HCT116 (cell line): ENCODE measurements at regions not wholly inside any gene's neighbourhood (a gene's known extent, or its start where the extent isn't known, plus 50 kb on each side); places are given as distances from the start of the nearest gene placed in this dataset.

Source experiments
- ATAC-seq: fragments of 200-7000 bp; cut with Tn5 transposase; 2 replicates; pipeline ENCODE4 v1.9.1; 2020; ENCODE audit warnings: mild to moderate bottlenecking, moderate library complexity
- BruUV-seq: library from RNA; stranded (reverse); fragments of 400-500 nt; replicated peaks from 2 replicates; lab custom pipeline; 2021; lab: Mats Ljungman, UMichigan
- CTCF ChIA-PET: fragments of 300-600 bp; sonication (Branson Sonifier 250); formaldehyde crosslinking; loops from one replicate; lab custom pipeline; 2021; ENCODE audit warnings: antibody characterized with exemption; lab: Charles Lee
- POLR2A ChIA-PET: fragments of 300-600, 350-600 bp; sonication (Branson Sonifier 250); formaldehyde crosslinking; loops from one replicate; lab custom pipeline; 2021; ENCODE audit warnings: antibody characterized with exemption; lab: Charles Lee
- RAD21 ChIA-PET, 2 experiments: fragments of 300-600 bp; sonication (Branson Sonifier 250); formaldehyde crosslinking; loops; one replicate each; lab custom pipeline; 2023; ENCODE audit warnings: low total read pairs in 2 of 2; ENCODE audit not compliant: uncharacterized antibody in 2 of 2, unreplicated experiment in 2 of 2, low non-redundant PET in 1 of 2; lab: Charles Lee
- DNase-seq: peaks from one replicate; pipeline ENCODE4 v3.0.0-alpha.2; 2010; ENCODE audit warnings: low read depth, low spot score
- H2AFZ ChIP-seq: fragments of 200-600 bp; shearing (Covaris generic), sonication (generic); 2 replicates; pipeline ENCODE4 v1.6.1; 2017; ENCODE audit warnings: low read depth, mixed run types, mixed read lengths, antibody characterized with exemption, low read length; ENCODE audit not compliant: poor library complexity, severe bottlenecking
- H3K27ac ChIP-seq: 2 replicates; pipeline ENCODE4 v1.5.1; 2012; ENCODE audit warnings: low read depth, low read length
- H3K27me3 ChIP-seq: fragments of 200-600 bp; sonication (generic); 2 replicates; pipeline ENCODE4 v1.6.1; 2016; ENCODE audit warnings: mixed run types, low read length, mixed read lengths; ENCODE audit not compliant: insufficient read depth
- H3K36me3 ChIP-seq, 2 experiments: fragments of 200-500 bp in 1 of 2; fragments of 200-600 bp in 1 of 2; sonication (Bioruptor generic) in 1 of 2; sonication (generic) in 1 of 2; 2 replicates each; pipeline versions ENCODE4 v1.5.1 to v1.6.1; 2014 to 2016; ENCODE audit warnings: low read length in 2 of 2, inconsistent platforms in 1 of 2, mixed read lengths in 1 of 2, mixed run types in 1 of 2; ENCODE audit not compliant: insufficient read depth in 2 of 2, control insufficient read depth in 1 of 2
- H3K4me1 ChIP-seq, 2 experiments: fragments of 200-600 bp in 1 of 2; sonication (generic) in 1 of 2; 2 replicates each; pipeline versions ENCODE4 v1.5.1 to v1.6.1; 2012 to 2017; ENCODE audit warnings: low read length in 2 of 2, inconsistent platforms in 1 of 2, mild to moderate bottlenecking in 1 of 2, mixed read lengths in 1 of 2, mixed run types in 1 of 2, moderate library complexity in 1 of 2; ENCODE audit not compliant: insufficient read depth in 2 of 2, control insufficient read depth in 1 of 2
- H3K4me2 ChIP-seq: fragments of 200-600 bp; sonication (generic); 2 replicates; pipeline ENCODE4 v1.6.1; 2017; ENCODE audit warnings: mixed run types, low read length, mixed read lengths
- H3K4me3 ChIP-seq, 2 experiments: fragments of 200-600 bp in 1 of 2; sonication (generic) in 1 of 2; replicated peaks in 1 of 2; 2 replicates each; pipeline ENCODE4 v1.5.1; 2011 to 2016; ENCODE audit warnings: low read length in 2 of 2, control low read depth in 1 of 2, low read depth in 1 of 2, mild to moderate bottlenecking in 1 of 2, mixed read lengths in 1 of 2, mixed run types in 1 of 2
- H3K79me2 ChIP-seq: fragments of 200-600 bp; sonication (generic); 2 replicates; pipeline ENCODE4 v1.6.1; 2017; ENCODE audit warnings: mild to moderate bottlenecking, mixed run types, low read length, moderate library complexity, mixed read lengths; ENCODE audit not compliant: insufficient read depth
- H3K9ac ChIP-seq: fragments of 200-600 bp; sonication (generic); 2 replicates; pipeline ENCODE4 v1.6.1; 2016; ENCODE audit warnings: low read length, mixed read lengths
- H3K9me2 ChIP-seq: fragments of 200-600 bp; sonication (generic), shearing (Covaris generic); 2 replicates; pipeline ENCODE4 v1.6.1; 2017; ENCODE audit warnings: mixed run types, mild to moderate bottlenecking, moderate library complexity; ENCODE audit not compliant: insufficient read depth
- H3K9me3 ChIP-seq, 2 experiments: fragments of 200-500 bp in 1 of 2; fragments of 200-600 bp in 1 of 2; sonication (Bioruptor generic) in 1 of 2; sonication (generic) in 1 of 2; 2 replicates each; pipeline ENCODE4 v1.6.1; 2014 to 2017; ENCODE audit warnings: low read length in 2 of 2, mixed read lengths in 2 of 2, inconsistent platforms in 1 of 2, low read depth in 1 of 2, mild to moderate bottlenecking in 1 of 2, mixed run types in 1 of 2, moderate library complexity in 1 of 2; ENCODE audit not compliant: control insufficient read depth in 1 of 2, insufficient read depth in 1 of 2
- H4K20me1 ChIP-seq: fragments of 200-600 bp; sonication (generic), shearing (Covaris generic); 2 replicates; pipeline ENCODE4 v1.6.1; 2017; ENCODE audit warnings: mixed run types, mild to moderate bottlenecking, moderate library complexity; ENCODE audit not compliant: insufficient read depth
- CEBPB ChIP-seq: IDR thresholded peaks from 2 replicates; pipeline ENCODE4 v1.6.1; 2012; ENCODE audit warnings: low read depth
- JUND ChIP-seq: IDR thresholded peaks from 2 replicates; pipeline ENCODE4 v1.6.1; 2012
- MAX ChIP-seq: IDR thresholded peaks from 2 replicates; pipeline ENCODE4 v1.6.1; 2012
- SP1 ChIP-seq: IDR thresholded peaks from 2 replicates; pipeline ENCODE4 v1.6.1; 2012; ENCODE audit warnings: low read depth
- SRF ChIP-seq: IDR thresholded peaks from 2 replicates; pipeline ENCODE4 v1.6.1; 2012; ENCODE audit warnings: low read depth
- ZFX ChIP-seq: fragments of 450-650 bp; IDR thresholded peaks from 2 replicates; pipeline ENCODE4 v1.6.1; 2017
- intact Hi-C: fragments of 100-400 bp; cut with micrococcal nuclease; formaldehyde crosslinking; loops from 2 replicates; pipeline ENCODE4 v1.10.0; 2022
- TF ChIP-seq, protein P1 (sequence below): IDR thresholded peaks from 2 replicates; pipeline ENCODE4 v1.6.1; 2012; ENCODE audit warnings: low read depth
- TF ChIP-seq, protein P2 (sequence below): IDR thresholded peaks from 2 replicates; pipeline ENCODE4 v1.6.1; 2011; ENCODE audit warnings: mild to moderate bottlenecking, low read length, moderate library complexity; ENCODE audit not compliant: insufficient replicate concordance; ENCODE audit errors: extremely low read depth

- H3K4me1 ChIP-seq = no peaks in the 10 kb centered on the region
- no peak overlapping the region for H3K27ac ChIP-seq
- DNase-seq (no peak), ATAC-seq (no peak)
- TF ChIP-seq, protein P1, sequence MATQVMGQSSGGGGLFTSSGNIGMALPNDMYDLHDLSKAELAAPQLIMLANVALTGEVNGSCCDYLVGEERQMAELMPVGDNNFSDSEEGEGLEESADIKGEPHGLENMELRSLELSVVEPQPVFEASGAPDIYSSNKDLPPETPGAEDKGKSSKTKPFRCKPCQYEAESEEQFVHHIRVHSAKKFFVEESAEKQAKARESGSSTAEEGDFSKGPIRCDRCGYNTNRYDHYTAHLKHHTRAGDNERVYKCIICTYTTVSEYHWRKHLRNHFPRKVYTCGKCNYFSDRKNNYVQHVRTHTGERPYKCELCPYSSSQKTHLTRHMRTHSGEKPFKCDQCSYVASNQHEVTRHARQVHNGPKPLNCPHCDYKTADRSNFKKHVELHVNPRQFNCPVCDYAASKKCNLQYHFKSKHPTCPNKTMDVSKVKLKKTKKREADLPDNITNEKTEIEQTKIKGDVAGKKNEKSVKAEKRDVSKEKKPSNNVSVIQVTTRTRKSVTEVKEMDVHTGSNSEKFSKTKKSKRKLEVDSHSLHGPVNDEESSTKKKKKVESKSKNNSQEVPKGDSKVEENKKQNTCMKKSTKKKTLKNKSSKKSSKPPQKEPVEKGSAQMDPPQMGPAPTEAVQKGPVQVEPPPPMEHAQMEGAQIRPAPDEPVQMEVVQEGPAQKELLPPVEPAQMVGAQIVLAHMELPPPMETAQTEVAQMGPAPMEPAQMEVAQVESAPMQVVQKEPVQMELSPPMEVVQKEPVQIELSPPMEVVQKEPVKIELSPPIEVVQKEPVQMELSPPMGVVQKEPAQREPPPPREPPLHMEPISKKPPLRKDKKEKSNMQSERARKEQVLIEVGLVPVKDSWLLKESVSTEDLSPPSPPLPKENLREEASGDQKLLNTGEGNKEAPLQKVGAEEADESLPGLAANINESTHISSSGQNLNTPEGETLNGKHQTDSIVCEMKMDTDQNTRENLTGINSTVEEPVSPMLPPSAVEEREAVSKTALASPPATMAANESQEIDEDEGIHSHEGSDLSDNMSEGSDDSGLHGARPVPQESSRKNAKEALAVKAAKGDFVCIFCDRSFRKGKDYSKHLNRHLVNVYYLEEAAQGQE = no peak
- no peak for TF ChIP-seq ZFX
- TF ChIP-seq CEBPB = no peak
- no peak for TF ChIP-seq SRF
- TF ChIP-seq, protein P2, sequence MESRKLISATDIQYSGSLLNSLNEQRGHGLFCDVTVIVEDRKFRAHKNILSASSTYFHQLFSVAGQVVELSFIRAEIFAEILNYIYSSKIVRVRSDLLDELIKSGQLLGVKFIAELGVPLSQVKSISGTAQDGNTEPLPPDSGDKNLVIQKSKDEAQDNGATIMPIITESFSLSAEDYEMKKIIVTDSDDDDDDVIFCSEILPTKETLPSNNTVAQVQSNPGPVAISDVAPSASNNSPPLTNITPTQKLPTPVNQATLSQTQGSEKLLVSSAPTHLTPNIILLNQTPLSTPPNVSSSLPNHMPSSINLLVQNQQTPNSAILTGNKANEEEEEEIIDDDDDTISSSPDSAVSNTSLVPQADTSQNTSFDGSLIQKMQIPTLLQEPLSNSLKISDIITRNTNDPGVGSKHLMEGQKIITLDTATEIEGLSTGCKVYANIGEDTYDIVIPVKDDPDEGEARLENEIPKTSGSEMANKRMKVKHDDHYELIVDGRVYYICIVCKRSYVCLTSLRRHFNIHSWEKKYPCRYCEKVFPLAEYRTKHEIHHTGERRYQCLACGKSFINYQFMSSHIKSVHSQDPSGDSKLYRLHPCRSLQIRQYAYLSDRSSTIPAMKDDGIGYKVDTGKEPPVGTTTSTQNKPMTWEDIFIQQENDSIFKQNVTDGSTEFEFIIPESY = no peak
- no peak for TF ChIP-seq SP1
- TF ChIP-seq JUND = no peak
- no peak for TF ChIP-seq MAX
- no peak overlapping the region for H3K4me2 ChIP-seq
- POLR2A ChIA-PET = no interaction called here
- no peak overlapping the region for H2AFZ ChIP-seq
- intact Hi-C loops = no loop called here
- no peaks in the 10 kb centered on the region for H3K27me3 ChIP-seq
- no peaks in the 10 kb centered on the region for H3K36me3 ChIP-seq
- no peaks in the 10 kb centered on the region for H3K79me2 ChIP-seq
- no TSS peak for BruUV-seq
- H3K9ac ChIP-seq = no peak overlapping the region
- H3K9me3 ChIP-seq = no peaks in the 10 kb centered on the region
- CTCF ChIA-PET = interaction anchor here (0.7 kb wide), 1 partner anchor 15 kb away, joined by 3 read pairs; no protein-coding TSS in a partner anchor
- no peaks in the 10 kb centered on the region; the same call in 1 of the 2 replicates for H4K20me1 ChIP-seq
- H3K9me2 ChIP-seq = no peaks in the 10 kb centered on the region
- RAD21 ChIA-PET = no interaction called here
- no peak overlapping the region for H3K4me3 ChIP-seq
These were observed 149.9 kb upstream of the RASGRP1 start for GRCh38 chr15:38714309-38715072.
